Loucy (cell line): ENCODE measurements at regions not wholly inside any gene's neighbourhood (a gene's known extent, or its start where the extent isn't known, plus 50 kb on each side); places are given as distances from the start of the nearest gene placed in this dataset.

Source experiments
- H2AFZ ChIP-seq: fragments of 200-600 bp; sonication (generic); 2 replicates; pipeline ENCODE4 v1.6.0; 2016; ENCODE audit warnings: antibody characterized with exemption, mild to moderate bottlenecking, low read length, moderate library complexity
- H3F3A ChIP-seq: fragments of 200-600 bp; 2 replicates; pipeline ENCODE4 v1.6.0; 2016; ENCODE audit warnings: antibody characterized with exemption, low read depth, mild to moderate bottlenecking
- H3K27me3 ChIP-seq: fragments of 200-600 bp; sonication (generic); 2 replicates; pipeline ENCODE4 v1.6.1; 2014; ENCODE audit warnings: low read length, mild to moderate bottlenecking; ENCODE audit not compliant: insufficient read depth, poor library complexity, severe bottlenecking
- H3K36me3 ChIP-seq: fragments of 200-600 bp; sonication (generic); 2 replicates; pipeline ENCODE4 v1.6.1; 2016; ENCODE audit warnings: low read length; ENCODE audit not compliant: insufficient read depth
- H3K4me1 ChIP-seq: fragments of 200-600 bp; sonication (generic); 2 replicates; pipeline ENCODE4 v1.5.1; 2014; ENCODE audit warnings: low read length, mild to moderate bottlenecking; ENCODE audit not compliant: insufficient read depth, poor library complexity, severe bottlenecking
- H3K4me2 ChIP-seq: fragments of 200-600 bp; sonication (generic); 2 replicates; pipeline ENCODE4 v1.6.0; 2014; ENCODE audit warnings: antibody characterized with exemption, low read length, low read depth, mild to moderate bottlenecking; ENCODE audit not compliant: poor library complexity, severe bottlenecking
- H3K4me3 ChIP-seq: fragments of 200-600 bp; sonication (generic); 2 replicates; pipeline ENCODE4 v1.5.1; 2014; ENCODE audit warnings: low read length, mild to moderate bottlenecking, mixed read lengths; ENCODE audit not compliant: poor library complexity, severe bottlenecking
- H3K79me2 ChIP-seq: fragments of 200-600 bp; sonication (generic); 2 replicates; pipeline ENCODE4 v1.6.1; 2014; ENCODE audit warnings: low read length; ENCODE audit not compliant: insufficient read depth
- H3K9ac ChIP-seq: fragments of 200-600 bp; sonication (generic); 2 replicates; pipeline ENCODE4 v1.6.0; 2014; ENCODE audit warnings: mild to moderate bottlenecking, low read depth, low read length, moderate library complexity; ENCODE audit not compliant: poor library complexity, severe bottlenecking
- H3K9me2 ChIP-seq: fragments of 200-600 bp; sonication (generic); replicated peaks from 2 replicates; pipeline ENCODE4 v1.6.1; 2016; ENCODE audit warnings: low read depth, low read length, mixed read lengths
- H3K9me3 ChIP-seq: fragments of 200-600 bp; sonication (generic); 2 replicates; pipeline ENCODE4 v1.6.1; 2014; ENCODE audit warnings: mild to moderate bottlenecking, antibody characterized with exemption, low read length, low read depth; ENCODE audit not compliant: insufficient read depth
- H4K20me1 ChIP-seq: fragments of 200-600 bp; sonication (generic); 2 replicates; pipeline ENCODE4 v1.6.0; 2014; ENCODE audit warnings: antibody characterized with exemption, low read length, mild to moderate bottlenecking; ENCODE audit not compliant: insufficient read depth, poor library complexity, severe bottlenecking
- CTCF ChIP-seq: fragments of 200-600 bp; sonication (generic); conservative IDR thresholded peaks from 2 replicates; pipeline ENCODE4 v1.5.1; 2014; ENCODE audit warnings: mild to moderate bottlenecking, antibody characterized with exemption, low read length
- EZH2phosphoT487 ChIP-seq: fragments of 200-600 bp; IDR thresholded peaks from 2 replicates; pipeline ENCODE4 v1.6.1; 2018; ENCODE audit warnings: antibody characterized with exemption, mild to moderate bottlenecking, moderate library complexity, borderline replicate concordance

GRCh38 chr6:2434912-2435311, 189.5 kb upstream of the GMDS start:
- H3K36me3 ChIP-seq = no peaks in the 10 kb centered on the region
- no peaks in the 10 kb centered on the region for H3K79me2 ChIP-seq
- H3K4me1 ChIP-seq = peaks cover 14% of the 10 kb centered on the region
- H3F3A ChIP-seq = no peaks in the 10 kb centered on the region
- H3K9me2 ChIP-seq = no peaks in the 10 kb centered on the region
- no peak overlapping the region for H3K9ac ChIP-seq
- no peak overlapping the region for H2AFZ ChIP-seq
- no peak overlapping the region for H3K4me2 ChIP-seq
- no peaks in the 10 kb centered on the region for H3K27me3 ChIP-seq
- TF ChIP-seq EZH2phosphoT487 (no peak), CTCF (no peak)
- no peaks in the 10 kb centered on the region for H4K20me1 ChIP-seq
- H3K9me3 ChIP-seq = no peaks in the 10 kb centered on the region
- H3K4me3 ChIP-seq = no peak overlapping the region

DNA sequence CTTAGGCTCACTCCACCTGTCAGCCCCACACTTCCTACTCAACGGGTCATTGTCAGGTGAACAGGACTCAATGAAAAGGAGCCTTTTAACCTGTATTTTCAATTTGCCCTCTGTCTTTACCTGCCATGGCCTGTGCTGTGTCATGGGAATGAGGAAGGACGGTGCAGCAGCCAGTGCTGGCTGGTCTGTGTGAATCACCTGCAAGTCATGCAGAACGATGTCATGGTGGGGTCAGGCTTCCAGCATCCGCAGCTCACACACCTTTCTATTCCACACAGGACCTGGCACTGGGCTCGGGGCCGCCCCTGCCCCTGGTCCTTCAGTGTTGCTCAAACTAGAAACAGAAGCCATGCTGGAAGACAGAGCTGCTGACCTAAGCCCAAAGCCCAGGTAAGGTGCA, 188.7 kb upstream of the GMDS start:
- Histone ChIP-seq H3K4me1 (peaks cover 14% of the 10 kb centered on the region), H3F3A (no peaks in the 10 kb centered on the region), H3K9me2 (no peaks in the 10 kb centered on the region), H3K4me3 (no peak overlapping the region), H4K20me1 (no peaks in the 10 kb centered on the region), H2AFZ (no peak overlapping the region), H3K4me2 (no peak overlapping the region), H3K9ac (no peak overlapping the region), H3K27me3 (no peaks in the 10 kb centered on the region), H3K9me3 (no peaks in the 10 kb centered on the region), H3K79me2 (no peaks in the 10 kb centered on the region), H3K36me3 (no peaks in the 10 kb centered on the region)
- TF ChIP-seq EZH2phosphoT487 = no peak
- no peak for TF ChIP-seq CTCF

GRCh38 chr6:2433711-2434110, 188.3 kb upstream of the GMDS start:
- no peak overlapping the region for H2AFZ ChIP-seq
- H4K20me1 ChIP-seq = no peaks in the 10 kb centered on the region
- no peaks in the 10 kb centered on the region for H3K36me3 ChIP-seq
- TF ChIP-seq EZH2phosphoT487 (no peak), CTCF (no peak)
- H3K79me2 ChIP-seq = no peaks in the 10 kb centered on the region
- no peak overlapping the region for H3K4me2 ChIP-seq
- peaks cover 14% of the 10 kb centered on the region for H3K4me1 ChIP-seq
- no peaks in the 10 kb centered on the region for H3K9me2 ChIP-seq
- H3K4me3 ChIP-seq = no peak overlapping the region
- no peak overlapping the region for H3K9ac ChIP-seq
- no peaks in the 10 kb centered on the region for H3F3A ChIP-seq
- no peaks in the 10 kb centered on the region for H3K9me3 ChIP-seq
- no peaks in the 10 kb centered on the region for H3K27me3 ChIP-seq
